Endothelial cell of umbilical vein (primary cell): ENCODE measurements at regions not wholly inside any gene's neighbourhood (a gene's known extent, or its start where the extent isn't known, plus 50 kb on each side); places are given as distances from the start of the nearest gene placed in this dataset.

Experiments used
- BruUV-seq: library from RNA; stranded (reverse); fragments of 400-500 nt; replicated peaks from 2 replicates; lab custom pipeline; 2021; lab: Mats Ljungman, UMichigan
- CTCF ChIA-PET: fragments of 300-600, 350-600 bp; sonication (Branson Sonifier 250); formaldehyde crosslinking; loops from one replicate; lab custom pipeline; 2021; ENCODE audit warnings: antibody characterized with exemption, inconsistent platforms; lab: Charles Lee
- POLR2A ChIA-PET: fragments of 300-600, 350-600 bp; sonication (Branson Sonifier 250); formaldehyde crosslinking; loops from one replicate; lab custom pipeline; 2021; ENCODE audit warnings: antibody characterized with exemption, inconsistent platforms; lab: Charles Lee
- DNase-seq: peaks from one replicate; pipeline ENCODE4 v3.0.0-alpha.2; 2011; ENCODE audit warnings: low read depth, low spot score
- FAIRE-seq: peaks from 2 replicates; lab custom pipeline; 2011; peaks lifted over from hg19 to GRCh38; lab: Jason Lieb, UNC
- H2AFZ ChIP-seq: 2 replicates; pipeline ENCODE4 v1.6.0; 2012; ENCODE audit warnings: low read depth, low read length, control low read depth, inconsistent platforms
- H3K27ac ChIP-seq: 2 replicates; pipeline ENCODE4 v1.5.1; 2011; ENCODE audit warnings: low read depth, mild to moderate bottlenecking, control low read depth, low read length, moderate library complexity; ENCODE audit not compliant: insufficient read depth
- H3K27me3 ChIP-seq, 2 experiments: 2 replicates each; pipeline versions ENCODE4 v1.6.0 to v1.6.1; 2011; ENCODE audit warnings: low read length in 2 of 2, mixed read lengths in 1 of 2; ENCODE audit not compliant: control insufficient read depth in 2 of 2, insufficient read depth in 2 of 2
- H3K36me3 ChIP-seq, 2 experiments: 2 replicates in 1 of 2; 3 replicates in 1 of 2; pipeline ENCODE4 v1.5.1; 2011; ENCODE audit warnings: low read length in 2 of 2, mild to moderate bottlenecking in 1 of 2, moderate library complexity in 1 of 2; ENCODE audit not compliant: control insufficient read depth in 2 of 2, insufficient read depth in 2 of 2; ENCODE audit errors: extremely low read depth in 1 of 2
- H3K4me1 ChIP-seq: 3 replicates; pipeline ENCODE4 v1.5.1; 2011; ENCODE audit warnings: mild to moderate bottlenecking, low read length; ENCODE audit not compliant: control insufficient read depth, insufficient read depth; ENCODE audit errors: extremely low read depth
- H3K4me2 ChIP-seq: 2 replicates; pipeline ENCODE4 v1.6.1; 2011; ENCODE audit warnings: low read length, control low read depth, mixed read lengths; ENCODE audit not compliant: insufficient read depth
- H3K4me3 ChIP-seq, 3 experiments: fragments of 200-600 bp in 1 of 3; sonication (generic), shearing (Covaris generic) in 1 of 3; replicated peaks in 1 of 3; 2 replicates each; pipeline ENCODE4 v1.5.1; 2011 to 2016; ENCODE audit warnings: control low read depth in 3 of 3, low read length in 3 of 3, mild to moderate bottlenecking in 2 of 3, inconsistent platforms in 1 of 3, low read depth in 1 of 3, moderate library complexity in 1 of 3; ENCODE audit not compliant: insufficient read depth in 1 of 3
- H3K79me2 ChIP-seq: 2 replicates; pipeline ENCODE4 v1.6.0; 2012; ENCODE audit warnings: low read length, inconsistent platforms; ENCODE audit not compliant: control insufficient read depth, insufficient read depth
- H3K9ac ChIP-seq: replicated peaks from 2 replicates; pipeline ENCODE3; 2011; ENCODE audit warnings: low read length, control low read depth; ENCODE audit not compliant: insufficient read depth; ENCODE audit errors: extremely low read depth
- H3K9me1 ChIP-seq: replicated peaks from 3 replicates; pipeline ENCODE4 v1.6.0; 2011; ENCODE audit warnings: mild to moderate bottlenecking, low read length; ENCODE audit not compliant: control insufficient read depth, insufficient read depth; ENCODE audit errors: extremely low read depth
- H3K9me3 ChIP-seq: replicated peaks from 2 replicates; pipeline ENCODE4 v1.5.1; 2012; ENCODE audit warnings: low read length, inconsistent platforms; ENCODE audit not compliant: control insufficient read depth, insufficient read depth
- H4K20me1 ChIP-seq: replicated peaks from 2 replicates; pipeline ENCODE3; 2011; ENCODE audit warnings: mild to moderate bottlenecking, low read length; ENCODE audit not compliant: control insufficient read depth, insufficient read depth; ENCODE audit errors: extremely low read depth
- CTCF ChIP-seq, 2 donors: IDR thresholded peaks; 1 replicate in 1 of 2; 2 replicates in 1 of 2; pipeline ENCODE4 v1.5.1; 2011; ENCODE audit warnings: low read length in 2 of 2, mild to moderate bottlenecking in 2 of 2, moderate library complexity in 2 of 2, control low read depth in 1 of 2, inconsistent platforms in 1 of 2, low read depth in 1 of 2; ENCODE audit not compliant: insufficient read depth in 1 of 2; ENCODE audit errors: extremely low read depth in 1 of 2
- EZH2 ChIP-seq: IDR thresholded peaks from 2 replicates; pipeline ENCODE4 v1.6.1; 2012; ENCODE audit warnings: borderline replicate concordance, low read depth, mild to moderate bottlenecking, moderate library complexity, low read length, inconsistent platforms; ENCODE audit not compliant: severe bottlenecking
- FOS ChIP-seq: IDR thresholded peaks from 2 replicates; pipeline ENCODE4 v1.6.1; 2011; ENCODE audit warnings: mild to moderate bottlenecking, low read length, moderate library complexity, borderline replicate concordance; ENCODE audit not compliant: insufficient read depth
- GATA2 ChIP-seq: IDR thresholded peaks from 2 replicates; pipeline ENCODE4 v1.7.0; 2011; ENCODE audit warnings: low read depth, mild to moderate bottlenecking, moderate library complexity, mixed read lengths, low read length; ENCODE audit not compliant: insufficient read length, insufficient read depth
- JUN ChIP-seq: IDR thresholded peaks from 2 replicates; pipeline ENCODE4 v1.6.1; 2011; ENCODE audit warnings: borderline replicate concordance, low read depth; ENCODE audit not compliant: insufficient read length, insufficient read depth
- MAX ChIP-seq: IDR thresholded peaks from 2 replicates; pipeline ENCODE4 v1.6.1; 2011; ENCODE audit not compliant: insufficient read depth, insufficient read length
- MYC ChIP-seq: IDR thresholded peaks from one replicate; pipeline ENCODE4 v1.6.1; 2011; ENCODE audit warnings: mild to moderate bottlenecking, low read depth, low read length
- POLR2A ChIP-seq: IDR thresholded peaks from 2 replicates; pipeline ENCODE4 v1.6.1; 2012; ENCODE audit warnings: low read depth, mild to moderate bottlenecking, control low read depth, low read length
- POLR2AphosphoS5 ChIP-seq: IDR thresholded peaks from 2 replicates; pipeline ENCODE4 v1.6.1; 2012; ENCODE audit warnings: low read depth, mild to moderate bottlenecking, control low read depth, low read length, moderate library complexity; ENCODE audit not compliant: insufficient read depth
- dilution Hi-C: fragments of 300-500 bp; cut with MboI; formaldehyde crosslinking; loops from one replicate; pipeline ENCODE4 v1.15.0; 2019; ENCODE audit warnings: low sequenced_read_pairs; ENCODE audit not compliant: extremely low pct_ligation_motif_present
- intact Hi-C: fragments of 100-400 bp; cut with micrococcal nuclease; formaldehyde crosslinking; loops from one replicate; pipeline ENCODE4 v1.10.0; 2022

GRCh38 chr2:121925466-121925865 lies 170.0 kb downstream of the TSN start:
- no peaks in the 10 kb centered on the region for H3K36me3 ChIP-seq
- no peaks in the 10 kb centered on the region for H3K79me2 ChIP-seq
- ChIA-PET CTCF (no interaction called here), POLR2A (no interaction called here)
- dilution Hi-C loops = no loop called here
- intact Hi-C loops = no loop called here
- no TSS peak for BruUV-seq
- TF ChIP-seq MAX (no peak), FOS (no peak), POLR2A (no peak), MYC (no peak), CTCF (IDR thresholded peaks at IDR 0.05; ENCODE audit: extremely low read depth in 1 of 2, insufficient read depth in 1 of 2, low read depth in 1 of 2, low read length in 2 of 2) (no peak), JUN (no peak), EZH2 (no peak), GATA2 (no peak), POLR2AphosphoS5 (no peak)
- H3K9me1 ChIP-seq = no peaks in the 10 kb centered on the region
- H3K9ac ChIP-seq = no peak overlapping the region
- H3K4me1 ChIP-seq = no peaks in the 10 kb centered on the region
- H3K27ac ChIP-seq = no peak overlapping the region
- no peak overlapping the region for H3K4me3 ChIP-seq
- H4K20me1 ChIP-seq = no peaks in the 10 kb centered on the region
- no peaks in the 10 kb centered on the region for H3K9me3 ChIP-seq
- no peak overlapping the region for H2AFZ ChIP-seq
- H3K27me3 ChIP-seq = no peaks in the 10 kb centered on the region
- H3K4me2 ChIP-seq = no peak overlapping the region
- FAIRE-seq (no peak), DNase-seq (no peak)
